GM12878 (cell line): ENCODE measurements at regions not wholly inside any gene's neighbourhood (a gene's known extent, or its start where the extent isn't known, plus 50 kb on each side); places are given as distances from the start of the nearest gene placed in this dataset.

ENCODE experiments used
- ATAC-seq: fragments of 200-7000 bp; cut with Tn5 transposase; 3 replicates; pipeline ENCODE4 v1.9.1; 2020; ENCODE audit warnings: mild to moderate bottlenecking, moderate library complexity
- BruUV-seq: library from RNA; stranded (reverse); fragments of 400-500 nt; replicated peaks from 2 replicates; lab custom pipeline; 2021; lab: Mats Ljungman, UMichigan
- CTCF ChIA-PET: fragments of 300-600 bp; sonication (Branson Sonifier 250); formaldehyde crosslinking; extraction: SDS; loops from one replicate; lab custom pipeline; 2021; ENCODE audit warnings: inconsistent platforms; lab: Yijun Ruan, JAX
- POLR2A ChIA-PET: fragments of 350-600 bp; formaldehyde crosslinking; extraction: SDS; loops from one replicate; lab custom pipeline; 2021; ENCODE audit warnings: inconsistent platforms; lab: Charles Lee
- RAD21 ChIA-PET: fragments of 300-600 bp; sonication (Branson Sonifier 250); formaldehyde crosslinking; loops from one replicate; lab custom pipeline; 2023; ENCODE audit warnings: antibody characterized with exemption; ENCODE audit not compliant: unreplicated experiment; lab: Charles Lee
- SMC1A ChIA-PET: fragments of 300-600 bp; sonication (Branson Sonifier 250); formaldehyde crosslinking; loops from one replicate; lab custom pipeline; 2023; ENCODE audit not compliant: unreplicated experiment, uncharacterized antibody; lab: Charles Lee
- DNase-seq: peaks from one replicate; pipeline ENCODE4 v3.0.0-alpha.2; 2011; ENCODE audit warnings: low read depth, low spot score
- FAIRE-seq: peaks from 3 replicates; lab custom pipeline; 2011; peaks lifted over from hg19 to GRCh38; lab: Jason Lieb, UNC
- H2AFZ ChIP-seq: 2 replicates; pipeline ENCODE4 v1.6.0; 2011; ENCODE audit warnings: low read depth, low read length, control low read depth; ENCODE audit not compliant: control insufficient read depth
- H3K27ac ChIP-seq: 2 replicates; pipeline ENCODE4 v1.5.1; 2011; ENCODE audit warnings: control low read depth; ENCODE audit not compliant: control insufficient read depth, insufficient read depth
- H3K27me3 ChIP-seq, 2 experiments: replicated peaks in 1 of 2; 2 replicates each; pipeline versions ENCODE4 v1.6.0 to v1.6.1; 2011; ENCODE audit warnings: low read length in 1 of 2; ENCODE audit not compliant: control insufficient read depth in 2 of 2, insufficient read depth in 2 of 2
- H3K36me3 ChIP-seq, 2 experiments: 2 replicates each; pipeline ENCODE4 v1.5.1; 2011; ENCODE audit warnings: low read length in 1 of 2; ENCODE audit not compliant: control insufficient read depth in 2 of 2, insufficient read depth in 2 of 2
- H3K4me1 ChIP-seq: 2 replicates; pipeline ENCODE4 v1.6.1; 2011; ENCODE audit warnings: mild to moderate bottlenecking, low read length, moderate library complexity, mixed read lengths; ENCODE audit not compliant: control insufficient read depth, insufficient read depth
- H3K4me2 ChIP-seq: 2 replicates; pipeline ENCODE4 v1.6.0; 2011; ENCODE audit warnings: control low read depth; ENCODE audit not compliant: control insufficient read depth, insufficient read depth
- H3K4me3 ChIP-seq: fragments of 200-600 bp; sonication (generic); 2 replicates; pipeline ENCODE4 v1.5.1; 2016
- H3K79me2 ChIP-seq: 2 replicates; pipeline ENCODE4 v1.6.0; 2011; ENCODE audit warnings: low read length; ENCODE audit not compliant: control insufficient read depth, insufficient read depth
- H3K9ac ChIP-seq: 2 replicates; pipeline ENCODE4 v1.8.0; 2011; ENCODE audit warnings: low read length, control low read depth, mixed read lengths; ENCODE audit not compliant: control insufficient read depth, insufficient read depth
- H3K9me3 ChIP-seq: replicated peaks from 3 replicates; pipeline ENCODE4 v1.5.1; 2011; ENCODE audit warnings: mild to moderate bottlenecking, low read length; ENCODE audit not compliant: control insufficient read depth, insufficient read depth
- H4K20me1 ChIP-seq: 2 replicates; pipeline ENCODE4 v1.6.0; 2011; ENCODE audit not compliant: control insufficient read depth, insufficient read depth
- ASH2L ChIP-seq: fragments of 300-600, 200-600 bp; sonication (generic); IDR thresholded peaks from 2 replicates; pipeline ENCODE4 v1.6.1; 2017; ENCODE audit warnings: low read depth, mild to moderate bottlenecking, borderline replicate concordance
- FOS ChIP-seq: IDR thresholded peaks from 3 replicates; pipeline ENCODE4 v1.6.1; 2011; ENCODE audit warnings: borderline replicate concordance; ENCODE audit not compliant: insufficient read length; ENCODE audit errors: extremely low read depth
- JUNB ChIP-seq: IDR thresholded peaks from 2 replicates; pipeline ENCODE4 v1.6.1; 2016; ENCODE audit warnings: antibody characterized with exemption, mild to moderate bottlenecking
- KDM1A ChIP-seq: fragments of 200-600 bp; sonication (generic); IDR thresholded peaks from 2 replicates; pipeline ENCODE4 v1.6.1; 2016; ENCODE audit warnings: borderline replicate concordance
- SP1 ChIP-seq: IDR thresholded peaks from one replicate; pipeline ENCODE4 v1.6.1; 2011; ENCODE audit warnings: low read depth, low read length
- TCF3 ChIP-seq: IDR thresholded peaks from 2 replicates; pipeline ENCODE4 v1.6.1; 2012; ENCODE audit warnings: low read depth, mild to moderate bottlenecking, low read length, borderline replicate concordance; ENCODE audit not compliant: insufficient read depth
- USF1 ChIP-seq: IDR thresholded peaks from 2 replicates; pipeline ENCODE4 v1.6.1; 2011; ENCODE audit warnings: borderline replicate concordance, low read depth, mild to moderate bottlenecking, moderate library complexity, mixed read lengths, low read length; ENCODE audit not compliant: insufficient read depth; ENCODE audit errors: extremely low read length
- YY1 ChIP-seq: IDR thresholded peaks from 2 replicates; pipeline ENCODE4 v1.6.1; 2011; ENCODE audit warnings: low read depth, mild to moderate bottlenecking, low read length
- ZNF207 ChIP-seq: fragments of 450-650 bp; IDR thresholded peaks from 2 replicates; pipeline ENCODE4 v1.6.1; 2014; ENCODE audit warnings: antibody characterized with exemption, mild to moderate bottlenecking, borderline replicate concordance
- ZNF217 ChIP-seq: fragments of 450-650 bp; IDR thresholded peaks from 2 replicates; pipeline ENCODE4 v1.6.1; 2017; ENCODE audit warnings: antibody characterized with exemption, mild to moderate bottlenecking
- ZNF384 ChIP-seq: IDR thresholded peaks from 2 replicates; pipeline ENCODE4 v1.6.1; 2012; ENCODE audit warnings: low read depth, mild to moderate bottlenecking, low read length, improper control_type of control experiment, borderline replicate concordance
- WGBS: methylation state at CpG from one replicate; pipeline ENCODE4 v1.1.6; 2016; ENCODE audit warnings: low lambda C conversion rate; ENCODE audit not compliant: insufficient replicate concordance, insufficient coverage; ENCODE audit errors: missing lambda C conversion rate; 5-methylcytosine and 5-hydroxymethylcytosine counted together
- in situ Hi-C: fragments of 300-500 bp; cut with MboI; formaldehyde crosslinking; loops from 9 replicates; pipeline ENCODE4 v1.14.3; 2018; ENCODE audit warnings: mixed read lengths
- intact Hi-C: fragments of 100-400 bp; cut with micrococcal nuclease; formaldehyde crosslinking; loops from one replicate; pipeline ENCODE4 v1.14.2; 2022; ENCODE audit not compliant: unreplicated experiment

GRCh38 chr3:80521081-80521480, 753.3 kb upstream of the ROBO1 start (continued):
- no peak for TF ChIP-seq TCF3
- no peak for TF ChIP-seq FOS
- TF ChIP-seq ZNF384, result no peak
- TF ChIP-seq KDM1A, result no peak
- no peak for TF ChIP-seq JUNB

DNA sequence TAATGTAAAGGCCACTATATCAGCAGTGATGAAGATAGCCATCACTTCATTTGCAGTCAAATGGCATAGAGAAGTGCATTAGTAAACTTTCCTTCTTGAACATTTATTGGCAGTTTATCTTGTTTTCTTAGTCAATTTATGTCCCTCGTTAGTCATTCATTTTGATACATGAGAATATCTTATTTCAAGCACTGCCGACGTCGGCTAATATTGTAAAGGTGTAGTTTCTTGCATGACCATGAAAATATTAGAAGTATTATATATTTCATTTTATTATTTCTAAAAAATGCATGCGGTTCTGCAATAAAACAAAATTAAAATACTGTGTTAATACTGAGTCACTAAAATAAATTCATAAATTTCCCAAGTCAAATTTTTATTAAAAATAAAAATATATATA, 751.6 kb upstream of the ROBO1 start:
- Histone ChIP-seq H2AFZ (no peak overlapping the region), H3K4me2 (no peak overlapping the region), H3K4me3 (no peak overlapping the region), H3K9me3 (no peaks in the 10 kb centered on the region), H3K27ac (no peak overlapping the region), H3K27me3 (no peaks in the 10 kb centered on the region), H4K20me1 (no peaks in the 10 kb centered on the region), H3K9ac (no peak overlapping the region), H3K79me2 (no peaks in the 10 kb centered on the region), H3K36me3 (no peaks in the 10 kb centered on the region), H3K4me1 (no peaks in the 10 kb centered on the region)
- WGBS, result 75% methylated on average over 5 of the region's 5 CpGs
- BruUV-seq, result no TSS peak
- TF ChIP-seq SP1 (no peak), ASH2L (no peak), USF1 (no peak), YY1 (no peak), ZNF217 (no peak), ZNF207 (no peak)
- intact Hi-C loops (no loop called here), in situ Hi-C loops (no loop called here)
- FAIRE-seq, result no peak
- RAD21 ChIA-PET, result no interaction called here
- SMC1A ChIA-PET, result no interaction called here
- CTCF ChIA-PET, result no interaction called here
- POLR2A ChIA-PET, result no interaction called here
- no peak for DNase-seq
- no peak for ATAC-seq
